ENCODE measurements at regions not wholly inside any gene's neighbourhood (a gene's known extent, or its start where the extent isn't known, plus 50 kb on each side); places are given as distances from the start of the nearest gene placed in this dataset.

GRCh38 chr1:93784538-93784937 is 94.5 kb downstream of the DNTTIP2 start:
- Mint-ChIP-seq H3K4me3 (no peak overlapping the region), H3K36me3 (no peaks in the 10 kb centered on the region), H3K4me1 (no peaks in the 10 kb centered on the region), H3K27me3 (peaks cover 16% of the 10 kb centered on the region), H3K9me3 (no peaks in the 10 kb centered on the region), H3K27ac (no peak overlapping the region)
- CTCF ChIA-PET, result no interaction called here
- DNase-seq, result no peak

GRCh38 chr1:93783876-93784275 is 95.1 kb downstream of the DNTTIP2 start:
- DNase-seq, result no peak
- Mint-ChIP-seq H3K4me3 (no peak overlapping the region), H3K4me1 (no peaks in the 10 kb centered on the region), H3K36me3 (no peaks in the 10 kb centered on the region), H3K27ac (no peak overlapping the region), H3K9me3 (no peaks in the 10 kb centered on the region), H3K27me3 (peaks cover 13% of the 10 kb centered on the region)
- CTCF ChIA-PET, result no interaction called here

GRCh38 chr1:93779540-93780165 is 98.0 kb upstream of the BCAR3 start:
- Mint-ChIP-seq H3K27me3 (peaks cover 9% of the 10 kb centered on the region), H3K9me3 (no peaks in the 10 kb centered on the region), H3K36me3 (no peaks in the 10 kb centered on the region), H3K4me3 (no peak overlapping the region), H3K27ac (no peak overlapping the region), H3K4me1 (no peaks in the 10 kb centered on the region)
- CTCF ChIA-PET, result no interaction called here
- no peak for DNase-seq

GRCh38 chr1:93778457-93778856 is 96.8 kb upstream of the BCAR3 start:
- Mint-ChIP-seq H3K9me3 (no peaks in the 10 kb centered on the region), H3K4me3 (no peak overlapping the region), H3K36me3 (no peaks in the 10 kb centered on the region), H3K27ac (no peak overlapping the region), H3K4me1 (no peaks in the 10 kb centered on the region), H3K27me3 (peaks cover 9% of the 10 kb centered on the region)
- DNase-seq, result no peak
- CTCF ChIA-PET, result no interaction called here

GRCh38 chr1:93777255-93777654 is 95.6 kb upstream of the BCAR3 start:
- Mint-ChIP-seq H3K9me3 (no peaks in the 10 kb centered on the region), H3K27ac (no peak overlapping the region), H3K4me3 (no peak overlapping the region), H3K4me1 (no peaks in the 10 kb centered on the region), H3K27me3 (peaks cover 9% of the 10 kb centered on the region), H3K36me3 (no peaks in the 10 kb centered on the region)
- DNase-seq, result no peak
- CTCF ChIA-PET, result no interaction called here

- Mint-ChIP-seq H3K27ac (no peak overlapping the region), H3K9me3 (no peaks in the 10 kb centered on the region)
- CTCF ChIA-PET, result no interaction called here
Observed at GRCh38 chr1:93776728-93777127, 95.1 kb upstream of the BCAR3 start.

GRCh38 chr1:93775224-93775623 is 93.6 kb upstream of the BCAR3 start:
- Mint-ChIP-seq H3K36me3 (no peaks in the 10 kb centered on the region), H3K27ac (no peak overlapping the region), H3K4me1 (no peaks in the 10 kb centered on the region), H3K27me3 (peaks cover 10% of the 10 kb centered on the region), H3K9me3 (no peaks in the 10 kb centered on the region), H3K4me3 (no peak overlapping the region)
- no peak for DNase-seq
- CTCF ChIA-PET, result interaction anchor here (1.0 kb wide), 1 partner anchor 145 kb away, joined by 3 read pairs; no protein-coding TSS in a partner anchor

More at GRCh38 chr1:93776728-93777127, 95.1 kb upstream of the BCAR3 start:
- DNase-seq, result no peak
- Mint-ChIP-seq H3K27me3 (peaks cover 10% of the 10 kb centered on the region), H3K4me1 (no peaks in the 10 kb centered on the region), H3K4me3 (no peak overlapping the region), H3K36me3 (no peaks in the 10 kb centered on the region)

- CTCF ChIA-PET, result interaction anchor here (1.0 kb wide), 1 partner anchor 144 kb away, joined by 3 read pairs; no protein-coding TSS in a partner anchor
- peaks cover 12% of the 10 kb centered on the region for H3K27me3 Mint-ChIP-seq
Observed at GRCh38 chr1:93774707-93775106, 93.1 kb upstream of the BCAR3 start.

GRCh38 chr1:93773049-93773838 is 91.6 kb upstream of the BCAR3 start:
- DNase-seq, result no peak
- peaks cover 20% of the 10 kb centered on the region for H3K27me3 Mint-ChIP-seq
- no peak overlapping the region for H3K4me3 Mint-ChIP-seq
- H3K36me3 Mint-ChIP-seq, result no peaks in the 10 kb centered on the region
- CTCF ChIA-PET, result no interaction called here
- no peaks in the 10 kb centered on the region for H3K4me1 Mint-ChIP-seq
- H3K27ac Mint-ChIP-seq, result no peak overlapping the region
- no peaks in the 10 kb centered on the region for H3K9me3 Mint-ChIP-seq

More at GRCh38 chr1:93774707-93775106, 93.1 kb upstream of the BCAR3 start:
- Mint-ChIP-seq H3K36me3 (no peaks in the 10 kb centered on the region), H3K27ac (no peak overlapping the region), H3K9me3 (no peaks in the 10 kb centered on the region), H3K4me1 (no peaks in the 10 kb centered on the region), H3K4me3 (no peak overlapping the region)
- no peak for DNase-seq

GRCh38 chr1:93771843-93772242 is 90.2 kb upstream of the BCAR3 start:
- DNase-seq, result no peak
- CTCF ChIA-PET, result interaction anchor here (0.9 to 1.3 kb wide), 3 partner anchors 21 to 467 kb away, joined by 3 to 4 read pairs (median 3); no protein-coding TSS in a partner anchor
- no peak overlapping the region for H3K4me3 Mint-ChIP-seq
- H3K36me3 Mint-ChIP-seq, result no peaks in the 10 kb centered on the region
- H3K27me3 Mint-ChIP-seq, result peaks cover 25% of the 10 kb centered on the region
- H3K4me1 Mint-ChIP-seq, result peaks cover 6% of the 10 kb centered on the region
- no peaks in the 10 kb centered on the region for H3K9me3 Mint-ChIP-seq
- no peak overlapping the region for H3K27ac Mint-ChIP-seq

- no peak for DNase-seq
- Mint-ChIP-seq H3K4me3 (no peak overlapping the region), H3K9me3 (no peaks in the 10 kb centered on the region), H3K36me3 (no peaks in the 10 kb centered on the region), H3K4me1 (peaks cover 9% of the 10 kb centered on the region), H3K27me3 (peaks cover 25% of the 10 kb centered on the region), H3K27ac (no peak overlapping the region)
- CTCF ChIA-PET, result interaction anchor here (0.7 kb wide), 1 partner anchor 45 kb away, joined by 3 read pairs; no protein-coding TSS in a partner anchor
Observed at GRCh38 chr1:93770640-93771039, 89.0 kb upstream of the BCAR3 start.

- no peaks in the 10 kb centered on the region for H3K36me3 Mint-ChIP-seq
- CTCF ChIA-PET, result interaction anchor here (0.9 kb wide), 1 partner anchor 44 kb away, joined by 3 read pairs; no protein-coding TSS in a partner anchor
Observed at GRCh38 chr1:93769777-93770176, 88.1 kb upstream of the BCAR3 start.

GRCh38 chr1:93768380-93768863 is 86.8 kb upstream of the BCAR3 start:
- Mint-ChIP-seq H3K27me3 (peaks cover 32% of the 10 kb centered on the region), H3K9me3 (no peaks in the 10 kb centered on the region), H3K36me3 (no peaks in the 10 kb centered on the region), H3K27ac (no peak overlapping the region), H3K4me1 (peaks cover 9% of the 10 kb centered on the region), H3K4me3 (no peak overlapping the region)
- CTCF ChIA-PET, result interaction anchor here (1.2 kb wide), 1 partner anchor 97 kb away, joined by 3 read pairs; no protein-coding TSS in a partner anchor
- no peak for DNase-seq

More at GRCh38 chr1:93769777-93770176, 88.1 kb upstream of the BCAR3 start:
- H3K27ac Mint-ChIP-seq, result no peak overlapping the region
- no peak for DNase-seq
- H3K4me1 Mint-ChIP-seq, result peaks cover 9% of the 10 kb centered on the region
- H3K9me3 Mint-ChIP-seq, result no peaks in the 10 kb centered on the region
- H3K27me3 Mint-ChIP-seq, result peaks cover 25% of the 10 kb centered on the region
- H3K4me3 Mint-ChIP-seq, result no peak overlapping the region

- H3K4me3 Mint-ChIP-seq, result no peak overlapping the region
- no peak for DNase-seq
- H3K4me1 Mint-ChIP-seq, result peaks cover 9% of the 10 kb centered on the region
- H3K36me3 Mint-ChIP-seq, result no peaks in the 10 kb centered on the region
- H3K9me3 Mint-ChIP-seq, result no peaks in the 10 kb centered on the region
- H3K27ac Mint-ChIP-seq, result no peak overlapping the region
- peaks cover 36% of the 10 kb centered on the region for H3K27me3 Mint-ChIP-seq
- CTCF ChIA-PET, result no interaction called here
Observed at GRCh38 chr1:93766451-93766850, 84.8 kb upstream of the BCAR3 start.
